Fibroblast of lung (primary cell): ENCODE measurements at regions not wholly inside any gene's neighbourhood (a gene's known extent, or its start where the extent isn't known, plus 50 kb on each side); places are given as distances from the start of the nearest gene placed in this dataset.
"Not testable (repeated sequence)": the region's sequence is repeated elsewhere in the genome, so short reads cannot be mapped to it uniquely, and the experiment has no call there.

Experiments
- DNase-seq, 2 donors: peaks; one replicate each; pipeline versions ENCODE4 v3.0.0 to v3.0.0-alpha.2; 2010; ENCODE audit warnings: low read depth in 2 of 2
- H2AFZ ChIP-seq: 2 replicates; pipeline ENCODE4 v1.5.1; 2012; ENCODE audit warnings: low read length, control low read depth, inconsistent platforms
- H3K27ac ChIP-seq: 2 replicates; pipeline ENCODE4 v1.5.1; 2011; ENCODE audit warnings: low read length, control low read depth; ENCODE audit not compliant: insufficient read depth
- H3K27me3 ChIP-seq: 2 replicates; pipeline ENCODE4 v1.5.1; 2011; ENCODE audit warnings: mild to moderate bottlenecking, low read length; ENCODE audit not compliant: control insufficient read depth, insufficient read depth
- H3K36me3 ChIP-seq: 2 replicates; pipeline ENCODE4 v1.5.1; 2011; ENCODE audit warnings: low read length; ENCODE audit not compliant: control insufficient read depth, insufficient read depth
- H3K4me1 ChIP-seq: 2 replicates; pipeline ENCODE4 v1.5.1; 2011; ENCODE audit warnings: low read length; ENCODE audit not compliant: control insufficient read depth, insufficient read depth; ENCODE audit errors: extremely low read depth
- H3K4me2 ChIP-seq: 2 replicates; pipeline ENCODE4 v1.5.1; 2011; ENCODE audit warnings: low read length, control low read depth; ENCODE audit not compliant: insufficient read depth; ENCODE audit errors: extremely low read depth
- H3K4me3 ChIP-seq, 4 experiments: fragments of 200-600 bp in 1 of 4; sonication (generic) in 1 of 4; replicated peaks in 1 of 4; 2 replicates each; pipeline ENCODE4 v1.5.1; 2011 to 2016; ENCODE audit warnings: low read length in 4 of 4, low read depth in 3 of 4, mild to moderate bottlenecking in 3 of 4, control low read depth in 2 of 4, inconsistent platforms in 1 of 4, mixed read lengths in 1 of 4; ENCODE audit not compliant: insufficient read depth in 1 of 4; ENCODE audit errors: control extremely low read depth in 1 of 4
- H3K79me2 ChIP-seq: 2 replicates; pipeline ENCODE4 v1.5.1; 2012; ENCODE audit warnings: mild to moderate bottlenecking, low read length, inconsistent platforms; ENCODE audit not compliant: control insufficient read depth, insufficient read depth
- H3K9ac ChIP-seq: 2 replicates; pipeline ENCODE4 v1.5.1; 2011; ENCODE audit warnings: mild to moderate bottlenecking, low read length, control low read depth; ENCODE audit not compliant: insufficient read depth
- H3K9me3 ChIP-seq: 2 replicates; pipeline ENCODE4 v1.5.1; 2012; ENCODE audit warnings: low read depth, low read length; ENCODE audit not compliant: control insufficient read depth, insufficient read depth
- H4K20me1 ChIP-seq: 2 replicates; pipeline ENCODE4 v1.5.1; 2011; ENCODE audit warnings: low read length; ENCODE audit not compliant: control insufficient read depth, insufficient read depth; ENCODE audit errors: extremely low read depth
- CTCF ChIP-seq, 2 donors: IDR thresholded peaks in 1 of 2; conservative IDR thresholded peaks in 1 of 2; 1 replicate in 1 of 2; 2 replicates in 1 of 2; pipeline ENCODE4 v1.5.1; 2011 to 2012; ENCODE audit warnings: low read length in 2 of 2, control low read depth in 1 of 2, inconsistent platforms in 1 of 2, low read depth in 1 of 2, mild to moderate bottlenecking in 1 of 2
- EZH2 ChIP-seq: IDR thresholded peaks from 2 replicates; pipeline ENCODE4 v1.5.1; 2012; ENCODE audit warnings: low read length, control low read depth, mild to moderate bottlenecking; ENCODE audit errors: missing control alignments

GRCh38 chr1:232123775-232124659 lies 497.4 kb downstream of the DISC1 start:
- Histone ChIP-seq H3K79me2 (no peaks in the 10 kb centered on the region), H3K27ac (no peak overlapping the region), H2AFZ (no peak overlapping the region), H3K4me3 (no peak overlapping the region), H3K36me3 (no peaks in the 10 kb centered on the region), H3K9me3 (no peaks in the 10 kb centered on the region), H3K9ac (no peak overlapping the region), H3K27me3 (no peaks in the 10 kb centered on the region), H3K4me1 (no peaks in the 10 kb centered on the region), H4K20me1 (no peaks in the 10 kb centered on the region), H3K4me2 (no peak overlapping the region)
- peak in 1 of 2 donors; percentile 45 for DNase-seq
- TF ChIP-seq EZH2 (no peak), CTCF (conservative IDR thresholded peaks at IDR 0.05 in 1 of 2, IDR thresholded peaks at IDR 0.05 in 1 of 2; ENCODE audit: low read depth in 1 of 2, low read length in 2 of 2) (no peak)

GRCh38 chr1:232117903-232118302 lies 491.3 kb downstream of the DISC1 start:
- H3K4me1 ChIP-seq, H4K20me1 ChIP-seq, H3K79me2 ChIP-seq, H3K9ac ChIP-seq, H3K36me3 ChIP-seq, H3K4me2 ChIP-seq, H3K4me3 ChIP-seq, H3K27me3 ChIP-seq, H3K9me3 ChIP-seq, DNase-seq, H3K27ac ChIP-seq, H2AFZ ChIP-seq: not testable (repeated sequence)

GRCh38 chr1:232114985-232115384 lies 488.4 kb downstream of the DISC1 start:
- Histone ChIP-seq H3K36me3 (no peaks in the 10 kb centered on the region), H3K4me3 (no peak overlapping the region), H3K79me2 (no peaks in the 10 kb centered on the region), H3K4me2 (no peak overlapping the region), H3K9ac (no peak overlapping the region), H4K20me1 (no peaks in the 10 kb centered on the region), H3K27me3 (no peaks in the 10 kb centered on the region), H3K9me3 (no peaks in the 10 kb centered on the region), H3K27ac (no peak overlapping the region), H2AFZ (no peak overlapping the region), H3K4me1 (no peaks in the 10 kb centered on the region)
- no peak for DNase-seq
- TF ChIP-seq EZH2 (no peak), CTCF (conservative IDR thresholded peaks at IDR 0.05 in 1 of 2, IDR thresholded peaks at IDR 0.05 in 1 of 2; ENCODE audit: low read depth in 1 of 2, low read length in 2 of 2) (no peak)
